HCT116 (cell line): ENCODE measurements at regions not wholly inside any gene's neighbourhood (a gene's known extent, or its start where the extent isn't known, plus 50 kb on each side); places are given as distances from the start of the nearest gene placed in this dataset.

Experiments used
- ATAC-seq: fragments of 200-7000 bp; cut with Tn5 transposase; 2 replicates; pipeline ENCODE4 v1.9.1; 2020; ENCODE audit warnings: mild to moderate bottlenecking, moderate library complexity
- BruUV-seq: library from RNA; stranded (reverse); fragments of 400-500 nt; replicated peaks from 2 replicates; lab custom pipeline; 2021; lab: Mats Ljungman, UMichigan
- CTCF ChIA-PET: fragments of 300-600 bp; sonication (Branson Sonifier 250); formaldehyde crosslinking; loops from one replicate; lab custom pipeline; 2021; ENCODE audit warnings: antibody characterized with exemption; lab: Charles Lee
- POLR2A ChIA-PET: fragments of 300-600, 350-600 bp; sonication (Branson Sonifier 250); formaldehyde crosslinking; loops from one replicate; lab custom pipeline; 2021; ENCODE audit warnings: antibody characterized with exemption; lab: Charles Lee
- RAD21 ChIA-PET, 2 experiments: fragments of 300-600 bp; sonication (Branson Sonifier 250); formaldehyde crosslinking; loops; one replicate each; lab custom pipeline; 2023; ENCODE audit warnings: low total read pairs in 2 of 2; ENCODE audit not compliant: uncharacterized antibody in 2 of 2, unreplicated experiment in 2 of 2, low non-redundant PET in 1 of 2; lab: Charles Lee
- DNase-seq: peaks from one replicate; pipeline ENCODE4 v3.0.0-alpha.2; 2010; ENCODE audit warnings: low read depth, low spot score
- H2AFZ ChIP-seq: fragments of 200-600 bp; shearing (Covaris generic), sonication (generic); 2 replicates; pipeline ENCODE4 v1.6.1; 2017; ENCODE audit warnings: low read depth, mixed run types, mixed read lengths, antibody characterized with exemption, low read length; ENCODE audit not compliant: poor library complexity, severe bottlenecking
- H3K27ac ChIP-seq: 2 replicates; pipeline ENCODE4 v1.5.1; 2012; ENCODE audit warnings: low read depth, low read length
- H3K27me3 ChIP-seq: fragments of 200-600 bp; sonication (generic); 2 replicates; pipeline ENCODE4 v1.6.1; 2016; ENCODE audit warnings: mixed run types, low read length, mixed read lengths; ENCODE audit not compliant: insufficient read depth
- H3K36me3 ChIP-seq, 2 experiments: fragments of 200-500 bp in 1 of 2; fragments of 200-600 bp in 1 of 2; sonication (Bioruptor generic) in 1 of 2; sonication (generic) in 1 of 2; 2 replicates each; pipeline versions ENCODE4 v1.5.1 to v1.6.1; 2014 to 2016; ENCODE audit warnings: low read length in 2 of 2, inconsistent platforms in 1 of 2, mixed read lengths in 1 of 2, mixed run types in 1 of 2; ENCODE audit not compliant: insufficient read depth in 2 of 2, control insufficient read depth in 1 of 2
- H3K4me1 ChIP-seq, 2 experiments: fragments of 200-600 bp in 1 of 2; sonication (generic) in 1 of 2; 2 replicates each; pipeline versions ENCODE4 v1.5.1 to v1.6.1; 2012 to 2017; ENCODE audit warnings: low read length in 2 of 2, inconsistent platforms in 1 of 2, mild to moderate bottlenecking in 1 of 2, mixed read lengths in 1 of 2, mixed run types in 1 of 2, moderate library complexity in 1 of 2; ENCODE audit not compliant: insufficient read depth in 2 of 2, control insufficient read depth in 1 of 2
- H3K4me2 ChIP-seq: fragments of 200-600 bp; sonication (generic); 2 replicates; pipeline ENCODE4 v1.6.1; 2017; ENCODE audit warnings: mixed run types, low read length, mixed read lengths
- H3K4me3 ChIP-seq, 2 experiments: fragments of 200-600 bp in 1 of 2; sonication (generic) in 1 of 2; replicated peaks in 1 of 2; 2 replicates each; pipeline ENCODE4 v1.5.1; 2011 to 2016; ENCODE audit warnings: low read length in 2 of 2, control low read depth in 1 of 2, low read depth in 1 of 2, mild to moderate bottlenecking in 1 of 2, mixed read lengths in 1 of 2, mixed run types in 1 of 2
- H3K79me2 ChIP-seq: fragments of 200-600 bp; sonication (generic); 2 replicates; pipeline ENCODE4 v1.6.1; 2017; ENCODE audit warnings: mild to moderate bottlenecking, mixed run types, low read length, moderate library complexity, mixed read lengths; ENCODE audit not compliant: insufficient read depth
- H3K9ac ChIP-seq: fragments of 200-600 bp; sonication (generic); 2 replicates; pipeline ENCODE4 v1.6.1; 2016; ENCODE audit warnings: low read length, mixed read lengths
- H3K9me2 ChIP-seq: fragments of 200-600 bp; sonication (generic), shearing (Covaris generic); 2 replicates; pipeline ENCODE4 v1.6.1; 2017; ENCODE audit warnings: mixed run types, mild to moderate bottlenecking, moderate library complexity; ENCODE audit not compliant: insufficient read depth
- H3K9me3 ChIP-seq, 2 experiments: fragments of 200-500 bp in 1 of 2; fragments of 200-600 bp in 1 of 2; sonication (Bioruptor generic) in 1 of 2; sonication (generic) in 1 of 2; 2 replicates each; pipeline ENCODE4 v1.6.1; 2014 to 2017; ENCODE audit warnings: low read length in 2 of 2, mixed read lengths in 2 of 2, inconsistent platforms in 1 of 2, low read depth in 1 of 2, mild to moderate bottlenecking in 1 of 2, mixed run types in 1 of 2, moderate library complexity in 1 of 2; ENCODE audit not compliant: control insufficient read depth in 1 of 2, insufficient read depth in 1 of 2
- H4K20me1 ChIP-seq: fragments of 200-600 bp; sonication (generic), shearing (Covaris generic); 2 replicates; pipeline ENCODE4 v1.6.1; 2017; ENCODE audit warnings: mixed run types, mild to moderate bottlenecking, moderate library complexity; ENCODE audit not compliant: insufficient read depth
- CBX3 ChIP-seq: IDR thresholded peaks from 2 replicates; pipeline ENCODE4 v1.6.1; 2012; ENCODE audit warnings: low read depth
- CEBPB ChIP-seq: IDR thresholded peaks from 2 replicates; pipeline ENCODE4 v1.6.1; 2012; ENCODE audit warnings: low read depth
- EGR1 ChIP-seq: IDR thresholded peaks from 2 replicates; pipeline ENCODE4 v1.6.1; 2012; ENCODE audit warnings: low read depth
- ELF1 ChIP-seq: IDR thresholded peaks from 2 replicates; pipeline ENCODE4 v1.6.1; 2012; ENCODE audit warnings: low read depth, borderline replicate concordance
- EZH2phosphoT487 ChIP-seq: fragments of 200-600 bp; IDR thresholded peaks from 2 replicates; pipeline ENCODE4 v1.6.1; 2018; ENCODE audit warnings: antibody characterized with exemption, borderline replicate concordance
- FOSL1 ChIP-seq: IDR thresholded peaks from 2 replicates; pipeline ENCODE4 v1.6.1; 2012; ENCODE audit warnings: low read depth
- POLR2A ChIP-seq: IDR thresholded peaks from 2 replicates; pipeline ENCODE4 v1.7.0; 2011; ENCODE audit warnings: borderline replicate concordance; ENCODE audit not compliant: insufficient read depth, insufficient read length; ENCODE audit errors: extremely low read depth
- POLR2AphosphoS5 ChIP-seq: IDR thresholded peaks from 2 replicates; pipeline ENCODE4 v1.6.1; 2011; ENCODE audit warnings: mild to moderate bottlenecking, low read depth, low read length, moderate library complexity
- RAD21 ChIP-seq: IDR thresholded peaks from 2 replicates; pipeline ENCODE4 v1.6.1; 2012; ENCODE audit warnings: low read depth, mild to moderate bottlenecking
- SIN3A ChIP-seq: IDR thresholded peaks from 2 replicates; pipeline ENCODE4 v1.6.1; 2012; ENCODE audit warnings: low read depth
- SRF ChIP-seq: IDR thresholded peaks from 2 replicates; pipeline ENCODE4 v1.6.1; 2012; ENCODE audit warnings: low read depth
- TCF7L2 ChIP-seq: IDR thresholded peaks from 2 replicates; pipeline ENCODE4 v1.7.0; 2011; ENCODE audit warnings: borderline replicate concordance, inconsistent platforms; ENCODE audit not compliant: insufficient read depth, insufficient read length; ENCODE audit errors: extremely low read depth
- YY1 ChIP-seq: IDR thresholded peaks from 2 replicates; pipeline ENCODE4 v1.6.1; 2011; ENCODE audit warnings: low read length, low read depth, moderate library complexity, mild to moderate bottlenecking; ENCODE audit not compliant: insufficient replicate concordance; ENCODE audit errors: extremely low read depth
- intact Hi-C: fragments of 100-400 bp; cut with micrococcal nuclease; formaldehyde crosslinking; loops from 2 replicates; pipeline ENCODE4 v1.10.0; 2022
- TF ChIP-seq, protein P1 (sequence below): IDR thresholded peaks from 2 replicates; pipeline ENCODE4 v1.6.1; 2012; ENCODE audit warnings: low read depth
- TF ChIP-seq, protein P2 (sequence below): IDR thresholded peaks from 2 replicates; pipeline ENCODE4 v1.6.1; 2011; ENCODE audit warnings: mild to moderate bottlenecking, low read length, moderate library complexity; ENCODE audit not compliant: insufficient replicate concordance; ENCODE audit errors: extremely low read depth
- TF ChIP-seq, protein P3 (sequence below), 3 experiments: fragments of 200-600 bp in 1 of 3; sonication (generic) in 1 of 3; IDR thresholded peaks in 2 of 3; conservative IDR thresholded peaks in 1 of 3; 2 replicates each; pipeline ENCODE4 v1.5.1; 2012 to 2017; ENCODE audit warnings: low read depth in 2 of 3, low read length in 2 of 3, antibody characterized with exemption in 1 of 3, borderline replicate concordance in 1 of 3, control low read depth in 1 of 3, mild to moderate bottlenecking in 1 of 3, mixed read lengths in 1 of 3, mixed run types in 1 of 3, moderate library complexity in 1 of 3; ENCODE audit not compliant: insufficient read depth in 1 of 3

DNA sequence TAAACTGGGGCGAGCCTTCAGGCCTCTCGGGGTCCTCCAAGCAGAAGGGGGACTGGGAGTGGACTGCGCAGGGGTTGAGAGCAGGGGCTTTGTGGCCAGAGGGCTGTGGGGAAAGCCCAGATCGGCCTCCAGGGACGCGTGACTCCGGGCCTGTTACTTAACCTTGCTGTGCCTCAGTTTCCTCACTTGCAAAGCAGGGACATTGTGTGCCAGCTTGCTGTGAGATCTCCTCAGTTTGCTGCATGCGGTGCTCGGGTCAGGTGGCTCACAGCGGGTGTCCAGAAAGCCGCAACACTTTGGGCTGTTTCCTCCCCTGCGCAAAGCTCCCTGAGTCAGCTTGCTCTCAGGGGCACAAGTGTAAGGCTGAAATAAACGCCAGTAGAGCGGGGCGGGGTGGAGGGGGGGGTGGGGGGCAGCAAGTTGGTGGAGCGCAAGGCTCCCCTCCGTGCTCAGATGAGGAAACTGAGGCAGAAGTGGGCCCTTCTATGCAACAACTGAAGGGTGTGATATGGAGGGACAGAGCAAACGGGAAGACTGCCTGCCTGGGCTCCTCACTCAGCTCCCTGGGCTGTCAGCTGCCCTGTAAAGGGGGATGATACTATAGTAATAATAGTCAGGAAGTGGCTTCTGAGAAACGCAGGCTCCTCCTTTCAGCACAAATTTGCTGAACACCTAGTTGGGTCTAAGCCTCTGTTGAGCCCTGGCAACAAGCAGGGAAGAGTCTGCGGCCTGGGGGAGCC, 101.0 kb downstream of the HMX1 start (continued):
- TF ChIP-seq, protein P1, sequence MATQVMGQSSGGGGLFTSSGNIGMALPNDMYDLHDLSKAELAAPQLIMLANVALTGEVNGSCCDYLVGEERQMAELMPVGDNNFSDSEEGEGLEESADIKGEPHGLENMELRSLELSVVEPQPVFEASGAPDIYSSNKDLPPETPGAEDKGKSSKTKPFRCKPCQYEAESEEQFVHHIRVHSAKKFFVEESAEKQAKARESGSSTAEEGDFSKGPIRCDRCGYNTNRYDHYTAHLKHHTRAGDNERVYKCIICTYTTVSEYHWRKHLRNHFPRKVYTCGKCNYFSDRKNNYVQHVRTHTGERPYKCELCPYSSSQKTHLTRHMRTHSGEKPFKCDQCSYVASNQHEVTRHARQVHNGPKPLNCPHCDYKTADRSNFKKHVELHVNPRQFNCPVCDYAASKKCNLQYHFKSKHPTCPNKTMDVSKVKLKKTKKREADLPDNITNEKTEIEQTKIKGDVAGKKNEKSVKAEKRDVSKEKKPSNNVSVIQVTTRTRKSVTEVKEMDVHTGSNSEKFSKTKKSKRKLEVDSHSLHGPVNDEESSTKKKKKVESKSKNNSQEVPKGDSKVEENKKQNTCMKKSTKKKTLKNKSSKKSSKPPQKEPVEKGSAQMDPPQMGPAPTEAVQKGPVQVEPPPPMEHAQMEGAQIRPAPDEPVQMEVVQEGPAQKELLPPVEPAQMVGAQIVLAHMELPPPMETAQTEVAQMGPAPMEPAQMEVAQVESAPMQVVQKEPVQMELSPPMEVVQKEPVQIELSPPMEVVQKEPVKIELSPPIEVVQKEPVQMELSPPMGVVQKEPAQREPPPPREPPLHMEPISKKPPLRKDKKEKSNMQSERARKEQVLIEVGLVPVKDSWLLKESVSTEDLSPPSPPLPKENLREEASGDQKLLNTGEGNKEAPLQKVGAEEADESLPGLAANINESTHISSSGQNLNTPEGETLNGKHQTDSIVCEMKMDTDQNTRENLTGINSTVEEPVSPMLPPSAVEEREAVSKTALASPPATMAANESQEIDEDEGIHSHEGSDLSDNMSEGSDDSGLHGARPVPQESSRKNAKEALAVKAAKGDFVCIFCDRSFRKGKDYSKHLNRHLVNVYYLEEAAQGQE, result no peak
- TF ChIP-seq, protein P2, sequence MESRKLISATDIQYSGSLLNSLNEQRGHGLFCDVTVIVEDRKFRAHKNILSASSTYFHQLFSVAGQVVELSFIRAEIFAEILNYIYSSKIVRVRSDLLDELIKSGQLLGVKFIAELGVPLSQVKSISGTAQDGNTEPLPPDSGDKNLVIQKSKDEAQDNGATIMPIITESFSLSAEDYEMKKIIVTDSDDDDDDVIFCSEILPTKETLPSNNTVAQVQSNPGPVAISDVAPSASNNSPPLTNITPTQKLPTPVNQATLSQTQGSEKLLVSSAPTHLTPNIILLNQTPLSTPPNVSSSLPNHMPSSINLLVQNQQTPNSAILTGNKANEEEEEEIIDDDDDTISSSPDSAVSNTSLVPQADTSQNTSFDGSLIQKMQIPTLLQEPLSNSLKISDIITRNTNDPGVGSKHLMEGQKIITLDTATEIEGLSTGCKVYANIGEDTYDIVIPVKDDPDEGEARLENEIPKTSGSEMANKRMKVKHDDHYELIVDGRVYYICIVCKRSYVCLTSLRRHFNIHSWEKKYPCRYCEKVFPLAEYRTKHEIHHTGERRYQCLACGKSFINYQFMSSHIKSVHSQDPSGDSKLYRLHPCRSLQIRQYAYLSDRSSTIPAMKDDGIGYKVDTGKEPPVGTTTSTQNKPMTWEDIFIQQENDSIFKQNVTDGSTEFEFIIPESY, result no peak

DNA sequence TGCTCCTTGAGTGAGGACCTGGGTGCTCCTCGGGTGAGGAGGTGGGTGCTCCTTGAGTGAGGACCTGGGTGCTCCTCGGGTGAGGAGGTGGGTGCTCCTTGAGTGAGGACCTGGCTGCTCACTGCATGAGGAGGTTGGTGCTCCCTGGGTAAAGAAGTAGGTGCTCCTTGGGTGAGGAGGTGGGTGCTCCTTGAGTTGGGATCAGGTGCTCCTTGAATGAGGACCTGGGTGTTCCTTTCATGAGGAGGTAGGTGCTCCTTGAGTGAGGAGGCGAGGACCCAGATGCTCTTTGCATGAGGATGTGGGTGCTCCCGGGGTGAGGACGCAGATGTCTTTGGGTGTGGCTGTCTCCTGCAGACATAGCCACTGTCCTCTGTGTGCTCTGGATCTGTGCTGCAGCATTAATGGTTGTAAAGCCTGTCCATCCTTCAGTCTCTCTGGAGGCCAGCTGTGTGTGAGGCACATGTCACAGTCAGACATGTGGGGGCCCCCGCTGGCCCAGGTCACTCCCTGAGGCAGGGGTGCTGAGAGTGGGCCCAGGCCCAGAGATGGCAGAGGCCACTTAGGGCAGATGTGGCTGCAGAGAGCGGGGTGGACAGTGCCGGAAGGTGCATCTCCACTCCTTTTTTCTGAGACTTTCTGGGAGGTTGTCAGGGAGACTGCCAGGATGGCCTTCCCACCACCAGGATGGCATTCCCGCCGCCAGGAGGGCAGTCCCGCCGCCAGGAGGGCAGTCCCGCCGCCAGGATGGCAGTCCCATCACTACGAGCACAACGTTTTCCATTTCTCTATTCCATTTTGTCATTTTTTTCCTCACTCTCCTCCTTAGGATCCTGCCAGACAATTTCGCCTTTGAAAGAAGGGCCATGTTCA, 101.8 kb downstream of the HMX1 start:
- ChIA-PET RAD21 (no interaction called here), POLR2A (no interaction called here), CTCF (no interaction called here)
- Histone ChIP-seq H2AFZ (no peak overlapping the region), H3K27me3 (0 out of 2 replicates have a peak, but pooled peaks cover 3% of the 10 kb centered on the region), H4K20me1 (no peaks in the 10 kb centered on the region), H3K9me2 (no peaks in the 10 kb centered on the region), H3K9me3 (no peaks in the 10 kb centered on the region), H3K27ac (no peak overlapping the region), H3K4me1 (no peaks in the 10 kb centered on the region), H3K36me3 (no peaks in the 10 kb centered on the region), H3K9ac (no peak overlapping the region), H3K79me2 (no peaks in the 10 kb centered on the region), H3K4me3 (no peak overlapping the region), H3K4me2 (no peak overlapping the region)
- DNase-seq, result no peak
- intact Hi-C loops, result no loop called here
- no TSS peak for BruUV-seq
- ATAC-seq, result no peak; the same call in 1 of the 2 replicates
- TF ChIP-seq RAD21 (no peak), ELF1 (no peak), EZH2phosphoT487 (no peak), POLR2A (no peak), POLR2AphosphoS5 (no peak), CBX3 (no peak), YY1 (no peak), SIN3A (no peak), EGR1 (no peak), TCF7L2 (no peak), SRF (no peak), FOSL1 (no peak), CEBPB (no peak)
- TF ChIP-seq, protein P3, sequence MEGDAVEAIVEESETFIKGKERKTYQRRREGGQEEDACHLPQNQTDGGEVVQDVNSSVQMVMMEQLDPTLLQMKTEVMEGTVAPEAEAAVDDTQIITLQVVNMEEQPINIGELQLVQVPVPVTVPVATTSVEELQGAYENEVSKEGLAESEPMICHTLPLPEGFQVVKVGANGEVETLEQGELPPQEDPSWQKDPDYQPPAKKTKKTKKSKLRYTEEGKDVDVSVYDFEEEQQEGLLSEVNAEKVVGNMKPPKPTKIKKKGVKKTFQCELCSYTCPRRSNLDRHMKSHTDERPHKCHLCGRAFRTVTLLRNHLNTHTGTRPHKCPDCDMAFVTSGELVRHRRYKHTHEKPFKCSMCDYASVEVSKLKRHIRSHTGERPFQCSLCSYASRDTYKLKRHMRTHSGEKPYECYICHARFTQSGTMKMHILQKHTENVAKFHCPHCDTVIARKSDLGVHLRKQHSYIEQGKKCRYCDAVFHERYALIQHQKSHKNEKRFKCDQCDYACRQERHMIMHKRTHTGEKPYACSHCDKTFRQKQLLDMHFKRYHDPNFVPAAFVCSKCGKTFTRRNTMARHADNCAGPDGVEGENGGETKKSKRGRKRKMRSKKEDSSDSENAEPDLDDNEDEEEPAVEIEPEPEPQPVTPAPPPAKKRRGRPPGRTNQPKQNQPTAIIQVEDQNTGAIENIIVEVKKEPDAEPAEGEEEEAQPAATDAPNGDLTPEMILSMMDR (IDR thresholded peaks at IDR 0.05 in 2 of 3, conservative IDR thresholded peaks at IDR 0.05 in 1 of 3; ENCODE audit: borderline replicate concordance in 1 of 3, insufficient read depth in 1 of 3, low read depth in 2 of 3, low read length in 2 of 3), result no peak
